ENCODE measurements at regions not wholly inside any gene's neighbourhood (a gene's known extent, or its start where the extent isn't known, plus 50 kb on each side); places are given as distances from the start of the nearest gene placed in this dataset.

DNA sequence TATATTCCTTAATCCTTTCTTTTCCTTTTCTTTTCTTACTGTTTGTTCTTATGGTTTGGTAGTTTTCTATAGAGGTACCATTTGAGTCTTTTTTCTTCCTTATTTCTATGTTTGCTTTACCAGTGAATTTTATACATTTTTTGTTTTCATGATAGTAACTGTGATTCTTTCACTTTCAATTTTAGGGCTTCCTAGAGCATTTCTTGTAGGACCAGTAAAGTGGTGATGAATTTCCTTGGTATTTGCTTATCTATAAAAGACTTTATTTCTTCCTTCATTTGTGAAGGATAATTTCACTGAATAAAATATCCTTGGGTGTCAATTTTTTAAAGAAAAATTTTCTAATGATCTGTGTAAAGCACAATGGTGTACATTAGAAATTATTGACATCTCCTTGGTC lies 637.4 kb downstream of the CD109 start:
- no peak for ATAC-seq
- H3K27me3 ChIP-seq (ENCODE audit: low read depth): no peaks in the 10 kb centered on the region
- H3K9me3 ChIP-seq: no peaks in the 10 kb centered on the region
- no peak for DNase-seq
- no peaks in the 10 kb centered on the region for H3K36me3 ChIP-seq
- intact Hi-C loops (cut with DNase I): no loop called here
- H3K4me1 ChIP-seq: no peaks in the 10 kb centered on the region
- H3K27ac ChIP-seq: no peak overlapping the region
- TF ChIP-seq, protein P1, sequence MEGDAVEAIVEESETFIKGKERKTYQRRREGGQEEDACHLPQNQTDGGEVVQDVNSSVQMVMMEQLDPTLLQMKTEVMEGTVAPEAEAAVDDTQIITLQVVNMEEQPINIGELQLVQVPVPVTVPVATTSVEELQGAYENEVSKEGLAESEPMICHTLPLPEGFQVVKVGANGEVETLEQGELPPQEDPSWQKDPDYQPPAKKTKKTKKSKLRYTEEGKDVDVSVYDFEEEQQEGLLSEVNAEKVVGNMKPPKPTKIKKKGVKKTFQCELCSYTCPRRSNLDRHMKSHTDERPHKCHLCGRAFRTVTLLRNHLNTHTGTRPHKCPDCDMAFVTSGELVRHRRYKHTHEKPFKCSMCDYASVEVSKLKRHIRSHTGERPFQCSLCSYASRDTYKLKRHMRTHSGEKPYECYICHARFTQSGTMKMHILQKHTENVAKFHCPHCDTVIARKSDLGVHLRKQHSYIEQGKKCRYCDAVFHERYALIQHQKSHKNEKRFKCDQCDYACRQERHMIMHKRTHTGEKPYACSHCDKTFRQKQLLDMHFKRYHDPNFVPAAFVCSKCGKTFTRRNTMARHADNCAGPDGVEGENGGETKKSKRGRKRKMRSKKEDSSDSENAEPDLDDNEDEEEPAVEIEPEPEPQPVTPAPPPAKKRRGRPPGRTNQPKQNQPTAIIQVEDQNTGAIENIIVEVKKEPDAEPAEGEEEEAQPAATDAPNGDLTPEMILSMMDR (IDR thresholded peaks at IDR 0.05): no peak
- H3K4me3 ChIP-seq: no peak overlapping the region

DNA sequence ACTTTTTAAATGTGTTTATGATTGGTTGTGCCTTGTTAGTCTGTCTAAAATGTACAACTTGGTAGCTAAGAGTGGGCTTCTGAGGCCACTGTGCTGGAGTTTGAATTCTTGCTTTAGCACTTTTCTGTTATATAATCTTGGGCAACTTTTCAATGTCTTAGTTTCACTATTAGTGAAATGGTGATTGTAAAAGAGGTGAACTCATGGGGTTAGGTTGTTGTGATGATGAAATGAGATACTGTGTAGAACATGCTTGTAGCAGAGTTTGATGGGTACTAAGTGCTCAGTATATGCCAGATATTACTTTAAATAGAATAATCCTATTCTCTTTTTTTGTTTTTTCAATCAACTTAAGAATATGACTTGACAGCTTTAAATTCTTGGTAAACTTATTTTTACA lies 624.7 kb downstream of the CD109 start:
- Histone ChIP-seq H3K27ac (no peak overlapping the region), H3K4me1 (no peaks in the 10 kb centered on the region), H3K4me3 (no peak overlapping the region), H3K36me3 (no peaks in the 10 kb centered on the region), H3K9me3 (no peaks in the 10 kb centered on the region), H3K27me3 (ENCODE audit: low read depth) (no peaks in the 10 kb centered on the region)
- DNase-seq (no peak), ATAC-seq (no peak)
- TF ChIP-seq, protein P1 (IDR thresholded peaks at IDR 0.05): no peak
- intact Hi-C loops (cut with DNase I): no loop called here

DNA sequence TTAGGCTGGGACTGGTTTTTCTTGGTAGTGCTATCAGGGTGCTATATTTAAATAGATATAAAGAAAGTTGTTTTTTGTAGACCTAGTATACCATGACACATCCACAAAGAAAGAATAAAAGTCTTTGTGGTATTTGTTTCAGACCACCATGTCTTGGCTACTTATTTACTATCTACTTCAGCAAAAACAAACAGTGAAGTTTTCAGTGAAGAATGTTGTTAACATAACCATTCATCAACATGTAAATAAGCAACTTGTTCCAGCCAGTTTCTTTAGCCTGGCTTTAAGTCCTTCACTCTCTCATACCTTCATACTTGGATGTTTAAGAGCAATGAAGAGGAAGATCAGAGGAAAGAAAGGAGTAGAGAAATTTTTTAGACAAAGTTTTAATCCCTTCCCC lies 624.1 kb downstream of the CD109 start:
- H3K4me3 ChIP-seq: no peak overlapping the region
- TF ChIP-seq, protein P1 (IDR thresholded peaks at IDR 0.05): no peak
- intact Hi-C loops (cut with DNase I): no loop called here
- no peaks in the 10 kb centered on the region for H3K4me1 ChIP-seq
- no peaks in the 10 kb centered on the region for H3K27me3 ChIP-seq (ENCODE audit: low read depth)
- no peaks in the 10 kb centered on the region for H3K36me3 ChIP-seq
- no peak overlapping the region for H3K27ac ChIP-seq
- ATAC-seq (no peak), DNase-seq (no peak)
- H3K9me3 ChIP-seq: no peaks in the 10 kb centered on the region

DNA sequence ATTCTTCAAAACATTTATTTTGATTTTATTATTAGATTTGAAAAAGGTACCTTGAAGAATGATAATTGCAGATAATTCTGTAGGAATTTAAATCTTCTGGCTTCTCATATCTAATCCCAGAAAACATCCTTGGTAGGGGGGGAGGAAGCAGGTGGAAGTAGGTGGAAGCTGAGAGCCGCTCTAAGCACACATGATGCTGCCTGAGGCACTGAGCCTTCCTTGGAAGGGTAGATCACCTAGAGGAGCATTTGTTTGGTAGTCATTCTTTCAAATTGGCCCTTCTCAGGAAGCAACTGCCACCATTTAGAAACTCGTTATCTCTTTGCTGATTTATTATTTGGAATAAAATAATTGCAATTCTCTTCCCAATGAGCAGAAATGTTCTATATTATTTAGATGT lies 623.3 kb downstream of the CD109 start:
- Histone ChIP-seq H3K4me3 (no peak overlapping the region), H3K4me1 (no peaks in the 10 kb centered on the region), H3K27ac (no peak overlapping the region), H3K36me3 (no peaks in the 10 kb centered on the region), H3K27me3 (ENCODE audit: low read depth) (no peaks in the 10 kb centered on the region), H3K9me3 (no peaks in the 10 kb centered on the region)
- intact Hi-C loops (cut with DNase I): no loop called here
- DNase-seq (no peak), ATAC-seq (no peak)
- TF ChIP-seq, protein P1 (IDR thresholded peaks at IDR 0.05): no peak

DNA sequence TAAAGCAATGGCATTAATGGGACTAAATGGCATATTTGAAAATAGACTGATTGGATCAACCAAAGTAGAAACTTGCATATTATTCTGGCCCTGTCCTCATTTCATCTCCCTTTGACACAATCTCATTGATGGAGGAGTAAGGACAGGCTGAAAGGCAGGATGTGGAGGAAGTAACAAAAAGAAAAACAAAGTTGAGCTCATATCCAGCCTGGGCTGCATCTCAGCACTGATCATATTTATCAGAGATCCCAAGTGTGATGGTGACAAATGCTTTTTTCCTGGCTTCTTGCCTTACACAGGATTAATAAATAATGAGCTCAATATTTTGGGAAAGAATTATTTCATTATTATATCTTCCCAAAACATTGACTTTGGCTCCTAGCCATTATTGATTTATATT lies 622.7 kb downstream of the CD109 start:
- ATAC-seq: no peak
- Histone ChIP-seq H3K4me3 (no peak overlapping the region), H3K4me1 (no peaks in the 10 kb centered on the region), H3K36me3 (no peaks in the 10 kb centered on the region), H3K9me3 (no peaks in the 10 kb centered on the region), H3K27ac (no peak overlapping the region), H3K27me3 (ENCODE audit: low read depth) (no peaks in the 10 kb centered on the region)
- TF ChIP-seq, protein P1 (IDR thresholded peaks at IDR 0.05): no peak
- DNase-seq: no peak
- intact Hi-C loops (cut with DNase I): no loop called here

DNA sequence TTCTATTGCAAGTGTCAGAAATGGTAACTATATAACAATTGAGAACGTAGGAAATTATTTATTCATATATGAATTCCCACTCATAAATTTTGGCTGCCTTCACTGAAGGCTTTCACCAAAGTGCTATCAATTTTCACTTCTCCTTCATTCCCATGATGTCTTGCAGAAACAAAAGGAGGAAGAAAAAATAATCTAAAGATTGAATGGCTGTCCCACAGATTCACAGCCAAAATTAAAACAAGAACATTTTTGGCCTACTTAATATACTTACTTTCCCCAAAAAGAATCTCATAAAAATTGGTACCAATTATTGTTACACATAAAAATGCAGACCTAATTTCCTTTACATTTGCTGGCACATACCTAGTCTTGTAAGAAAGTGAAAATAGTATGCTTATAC lies 616.1 kb downstream of the CD109 start:
- ATAC-seq (no peak), DNase-seq (no peak)
- H3K9me3 ChIP-seq: no peaks in the 10 kb centered on the region
- no peak overlapping the region for H3K4me3 ChIP-seq
- H3K4me1 ChIP-seq: no peaks in the 10 kb centered on the region
- H3K27ac ChIP-seq: no peak overlapping the region
- H3K36me3 ChIP-seq: no peaks in the 10 kb centered on the region
- TF ChIP-seq, protein P1 (IDR thresholded peaks at IDR 0.05): no peak
- intact Hi-C loops (cut with DNase I): no loop called here
- no peaks in the 10 kb centered on the region for H3K27me3 ChIP-seq (ENCODE audit: low read depth)
